Transverse colon (tissue), 4 donors: ENCODE measurements at regions not wholly inside any gene's neighbourhood (a gene's known extent, or its start where the extent isn't known, plus 50 kb on each side); places are given as distances from the start of the nearest gene placed in this dataset.

Experiments used
- DNase-seq: peaks from one replicate; pipeline ENCODE4 v3.0.0-alpha.2; 2019
- H3K27ac ChIP-seq, 4 donors: fragments of 200-600 bp; sonication (generic); 2 replicates each; pipeline ENCODE4 v1.5.1; 2016 to 2018; ENCODE audit warnings: inconsistent platforms in 4 of 4
- H3K27me3 ChIP-seq: fragments of 200-600 bp; sonication (generic); 2 replicates; pipeline ENCODE4 v1.5.1; 2017; ENCODE audit warnings: inconsistent platforms
- H3K36me3 ChIP-seq, 4 donors: fragments of 200-600 bp; sonication (generic); 2 replicates each; pipeline ENCODE4 v1.5.1; 2017 to 2019; ENCODE audit warnings: inconsistent platforms in 4 of 4
- H3K4me1 ChIP-seq, 4 donors: fragments of 200-600 bp; sonication (generic); 2 replicates each; pipeline ENCODE4 v1.5.1; 2017 to 2020; ENCODE audit warnings: inconsistent platforms in 4 of 4
- H3K4me3 ChIP-seq, 4 donors: fragments of 200-600 bp; sonication (generic); 1 replicate in 1 of 4; 2 replicates in 3 of 4; pipeline versions ENCODE4 v1.5.1 to v1.6.1; 2017 to 2019; ENCODE audit warnings: inconsistent platforms in 4 of 4
- H3K9me3 ChIP-seq, 2 donors: fragments of 200-600 bp; sonication (generic); 2 replicates each; pipeline ENCODE4 v1.5.1; 2017 to 2019; ENCODE audit warnings: inconsistent platforms in 2 of 2
- CTCF ChIP-seq, 5 experiments: fragments of 200-600 bp in 3 of 5; fragments of 450-650 bp in 2 of 5; sonication (generic) in 3 of 5; IDR thresholded peaks; 1 replicate in 2 of 5; 2 replicates in 3 of 5; pipeline ENCODE4 v1.5.1; 2016 to 2017; ENCODE audit warnings: antibody characterized with exemption in 5 of 5, inconsistent platforms in 3 of 5, mild to moderate bottlenecking in 2 of 5, moderate library complexity in 1 of 5
- EP300 ChIP-seq: sonication (generic); formaldehyde crosslinking; IDR thresholded peaks from one replicate; pipeline ENCODE4 v1.6.1; 2017; ENCODE audit warnings: antibody characterized with exemption, low read depth
- POLR2A ChIP-seq: fragments of 450-650 bp; IDR thresholded peaks from one replicate; pipeline ENCODE4 v1.6.1; 2016; ENCODE audit warnings: antibody characterized with exemption, mild to moderate bottlenecking, moderate library complexity
- POLR2AphosphoS5 ChIP-seq, 3 donors: sonication (generic); formaldehyde crosslinking; IDR thresholded peaks; one replicate each; pipeline ENCODE4 v1.6.1; 2016; ENCODE audit warnings: antibody characterized with exemption in 3 of 3
- WGBS, 2 donors: methylation state at CpG; one replicate each; pipeline ENCODE4 v1.1.5; 2018; ENCODE audit warnings: low coverage in 1 of 2; 5-methylcytosine and 5-hydroxymethylcytosine counted together
- in situ Hi-C, 4 donors: fragments of 200-750 bp; cut with MboI; loops; one replicate each; pipeline versions ENCODE4 v1.15.0 to v1.15.1; 2017; ENCODE audit warnings: low sequenced_read_pairs in 3 of 4, low pct_ligation_motif_present in 1 of 4, low pct_unique_long_range_greater_than_20kb in 1 of 4
- intact Hi-C: fragments of 100-400 bp; cut with DNase I; formaldehyde crosslinking; loops from one replicate; pipeline ENCODE4 v1.15.1; 2023; ENCODE audit warnings: low total_unique reads

DNA sequence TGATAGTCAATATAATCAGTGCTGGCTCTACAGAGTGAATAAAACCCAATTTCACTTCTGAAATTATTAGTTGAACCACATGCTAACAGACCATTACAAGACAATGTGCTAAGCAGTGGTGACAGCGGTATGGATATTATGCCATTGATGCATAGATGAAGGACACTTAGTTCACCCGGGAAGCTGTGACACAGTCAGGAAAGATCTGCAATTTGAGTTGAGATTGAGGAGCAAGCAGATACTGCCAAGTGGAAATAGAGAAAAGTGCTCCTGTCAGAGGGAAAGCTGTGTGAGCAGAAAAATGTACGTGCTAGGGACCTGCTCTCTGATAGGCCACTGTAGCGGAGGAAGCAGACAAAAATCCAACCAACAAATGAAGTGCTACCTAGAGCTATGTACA, 529.5 kb upstream of the CDH2 start:
- WGBS, 2 donors: 58 to 80% methylated on average over 4 of the region's 4 CpGs
- no peaks in the 10 kb centered on the region for H3K36me3 ChIP-seq
- H3K4me1 ChIP-seq: no peaks in the 10 kb centered on the region
- no peak overlapping the region for H3K4me3 ChIP-seq
- no peak overlapping the region for H3K27ac ChIP-seq
- H3K9me3 ChIP-seq: no peaks in the 10 kb centered on the region
- TF ChIP-seq POLR2A (no peak), CTCF (IDR thresholded peaks at IDR 0.05) (no peak), POLR2AphosphoS5 (IDR thresholded peaks at IDR 0.05) (no peak), EP300 (no peak)
- in situ Hi-C loops (no loop called here), intact Hi-C loops (no loop called here)
- no peaks in the 10 kb centered on the region for H3K27me3 ChIP-seq
- DNase-seq: no peak

DNA sequence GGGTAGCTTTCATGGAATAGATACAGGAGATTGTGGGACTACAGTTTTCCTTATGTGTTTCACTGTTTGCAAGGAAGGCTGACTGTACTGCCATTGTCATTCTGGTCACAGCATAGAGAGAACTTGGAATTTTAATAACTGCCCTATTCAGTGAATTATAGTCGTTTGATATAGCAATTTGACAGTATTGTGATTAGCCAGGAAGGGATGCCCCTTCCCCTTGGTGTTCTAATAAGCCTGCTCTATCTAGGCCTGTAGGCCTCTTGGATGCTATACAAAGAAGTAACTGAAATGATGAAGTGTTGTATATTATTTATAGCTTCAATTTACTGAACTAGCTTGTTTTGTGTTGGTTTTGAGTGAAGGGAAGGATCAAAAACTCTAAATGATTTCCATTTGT, 528.6 kb upstream of the CDH2 start:
- in situ Hi-C loops (no loop called here), intact Hi-C loops (no loop called here)
- TF ChIP-seq CTCF (IDR thresholded peaks at IDR 0.05) (no peak), EP300 (no peak), POLR2A (no peak), POLR2AphosphoS5 (IDR thresholded peaks at IDR 0.05) (no peak)
- Histone ChIP-seq H3K36me3 (no peaks in the 10 kb centered on the region), H3K4me1 (no peaks in the 10 kb centered on the region), H3K9me3 (no peaks in the 10 kb centered on the region), H3K27me3 (no peaks in the 10 kb centered on the region), H3K4me3 (no peak overlapping the region), H3K27ac (no peak overlapping the region)
- DNase-seq: no peak
- WGBS, 2 donors: 36% methylated on average over 1 of the region's 1 CpG; no CpG with 5 or more reads in 1 of the 2 donors

- in situ Hi-C loops: no loop called here
- no peak for TF ChIP-seq CTCF (IDR thresholded peaks at IDR 0.05)
- no peak for TF ChIP-seq POLR2AphosphoS5 (IDR thresholded peaks at IDR 0.05)
- no peak for TF ChIP-seq EP300
- TF ChIP-seq POLR2A: no peak
- Histone ChIP-seq H3K27me3 (no peaks in the 10 kb centered on the region), H3K9me3 (no peaks in the 10 kb centered on the region), H3K4me1 (no peaks in the 10 kb centered on the region), H3K4me3 (no peak overlapping the region), H3K27ac (no peak overlapping the region), H3K36me3 (no peaks in the 10 kb centered on the region)
- intact Hi-C loops: no loop called here
- 87 to 95% methylated on average over 1 of the region's 1 CpG for whole genome bisulfite sequencing, 2 donors
- DNase-seq: no peak
Measured at GRCh38 chr18:28692337-28692736, 515.4 kb upstream of the CDH2 start.

DNA sequence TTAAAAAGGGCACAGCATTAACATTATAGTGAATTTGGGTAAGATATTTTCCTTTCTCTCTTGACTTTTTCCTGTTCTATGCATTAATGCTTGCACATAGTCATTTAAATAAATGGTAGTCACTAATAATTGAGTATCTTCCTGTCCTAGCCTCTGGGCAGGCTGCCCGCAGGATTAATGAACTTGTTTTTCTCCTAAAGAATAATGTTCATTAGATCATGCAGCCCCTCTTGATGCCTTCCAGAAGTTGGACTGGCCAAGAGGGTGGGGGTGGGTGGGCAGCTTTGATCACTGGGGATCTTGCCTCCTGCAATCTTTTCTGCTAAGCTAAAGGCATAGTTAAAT, 514.5 kb upstream of the CDH2 start:
- Histone ChIP-seq H3K36me3 (no peaks in the 10 kb centered on the region), H3K27me3 (no peaks in the 10 kb centered on the region), H3K27ac (no peak overlapping the region), H3K9me3 (no peaks in the 10 kb centered on the region), H3K4me3 (no peak overlapping the region), H3K4me1 (no peaks in the 10 kb centered on the region)
- intact Hi-C loops (no loop called here), in situ Hi-C loops (no loop called here)
- 80 to 88% methylated on average over 1 of the region's 1 CpG for WGBS, 2 donors
- no peak for TF ChIP-seq POLR2AphosphoS5 (IDR thresholded peaks at IDR 0.05)
- no peak for DNase-seq

DNA sequence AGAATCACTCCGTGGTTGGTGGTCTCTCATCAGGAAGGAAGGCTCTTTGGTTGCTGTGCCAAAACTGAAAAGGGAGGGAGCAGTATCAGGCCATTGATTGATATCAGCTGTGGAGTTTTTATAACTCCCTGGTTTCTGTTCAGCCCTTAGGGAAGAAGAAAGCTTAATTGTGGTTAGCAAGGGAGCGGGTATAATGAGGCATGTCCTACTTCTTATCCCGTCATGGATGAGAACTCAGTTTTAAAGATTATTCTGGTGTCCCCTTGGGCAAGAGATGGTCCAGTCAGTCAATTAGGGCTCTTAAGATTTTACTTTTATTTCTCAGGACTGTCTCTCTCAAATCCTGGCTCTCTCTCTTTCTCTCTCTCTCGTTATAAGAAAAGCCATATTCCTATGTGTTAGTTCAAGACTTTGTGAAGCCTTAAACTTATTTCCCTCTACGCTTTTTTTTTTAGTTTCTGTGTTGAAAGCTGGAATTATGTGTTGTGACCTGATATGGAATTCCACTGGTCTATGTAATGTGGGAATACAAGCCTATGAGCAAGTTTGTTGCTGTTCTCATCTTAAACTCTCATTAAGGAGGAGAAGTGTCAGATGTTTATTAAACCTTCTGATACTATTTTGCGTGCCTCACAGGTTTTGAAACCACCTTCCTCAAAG, 514.0 kb upstream of the CDH2 start:
- no peak overlapping the region for H3K4me3 ChIP-seq
- no peaks in the 10 kb centered on the region for H3K36me3 ChIP-seq
- H3K27ac ChIP-seq: no peak overlapping the region
- in situ Hi-C loops: no loop called here
- no peak for TF ChIP-seq CTCF (IDR thresholded peaks at IDR 0.05)
- no peak for TF ChIP-seq POLR2AphosphoS5 (IDR thresholded peaks at IDR 0.05)
- TF ChIP-seq EP300: no peak
- no peak for TF ChIP-seq POLR2A
- WGBS, 2 donors: 58 to 78% methylated on average over 4 to 6 of the region's 6 CpGs
- no peaks in the 10 kb centered on the region for H3K4me1 ChIP-seq
- H3K9me3 ChIP-seq: no peaks in the 10 kb centered on the region
- no peaks in the 10 kb centered on the region for H3K27me3 ChIP-seq
- intact Hi-C loops: no loop called here
- DNase-seq: no peak
